ENCODE measurements at regions not wholly inside any gene's neighbourhood (a gene's known extent, or its start where the extent isn't known, plus 50 kb on each side); places are given as distances from the start of the nearest gene placed in this dataset.

- no peak for DNase-seq (ENCODE audit: low read depth)
These were observed 255.5 kb upstream of the SESN3 start for GRCh38 chr11:95486466-95486865.

GRCh38 chr11:95485115-95485900, 254.3 kb upstream of the SESN3 start:
- no peak for DNase-seq (ENCODE audit: low read depth)

- no peak for DNase-seq (ENCODE audit: low read depth)
These were observed 252.3 kb upstream of the SESN3 start for GRCh38 chr11:95483339-95483738.

GRCh38 chr11:95478003-95478402, 247.0 kb upstream of the SESN3 start:
- DNase-seq (ENCODE audit: low read depth): no peak

- DNase-seq (ENCODE audit: low read depth): no peak
These were observed 238.3 kb upstream of the SESN3 start for GRCh38 chr11:95469258-95469657.

- no peak for DNase-seq (ENCODE audit: low read depth)
These were observed 235.4 kb upstream of the SESN3 start for GRCh38 chr11:95466416-95466815.

GRCh38 chr11:95465887-95466286, 234.9 kb upstream of the SESN3 start:
- DNase-seq (ENCODE audit: low read depth): no peak

GRCh38 chr11:95461858-95462257, 230.9 kb upstream of the SESN3 start:
- no peak for DNase-seq (ENCODE audit: low read depth)

- no peak for DNase-seq (ENCODE audit: low read depth)
These were observed 230.3 kb upstream of the SESN3 start for GRCh38 chr11:95461348-95461747.

- DNase-seq (ENCODE audit: low read depth): peak; percentile 87
These were observed 228.5 kb upstream of the SESN3 start for GRCh38 chr11:95459291-95460042.

- DNase-seq (ENCODE audit: low read depth): no peak
These were observed 225.9 kb upstream of the SESN3 start for GRCh38 chr11:95456714-95457491.

- DNase-seq (ENCODE audit: low read depth): no peak
These were observed 224.4 kb upstream of the SESN3 start for GRCh38 chr11:95455228-95455970.

- no peak for DNase-seq (ENCODE audit: low read depth)
These were observed 222.7 kb upstream of the SESN3 start for GRCh38 chr11:95453616-95454171.

- no peak for DNase-seq (ENCODE audit: low read depth)
These were observed 220.7 kb upstream of the SESN3 start for GRCh38 chr11:95451682-95452081.

- DNase-seq (ENCODE audit: low read depth): no peak
These were observed 220.3 kb upstream of the SESN3 start for GRCh38 chr11:95451261-95451660.

GRCh38 chr11:95450547-95451123, 219.6 kb upstream of the SESN3 start:
- no peak for DNase-seq (ENCODE audit: low read depth)

- DNase-seq (ENCODE audit: low read depth): no peak
These were observed 214.8 kb upstream of the SESN3 start for GRCh38 chr11:95445746-95446333.

GRCh38 chr11:95444309-95445241, 213.6 kb upstream of the SESN3 start:
- no peak for DNase-seq (ENCODE audit: low read depth)

- no peak for DNase-seq (ENCODE audit: low read depth)
These were observed 212.4 kb upstream of the SESN3 start for GRCh38 chr11:95443386-95443785.

Measured in forelimb muscle (tissue), 1 donor.